H1 (cell line): ENCODE measurements at regions not wholly inside any gene's neighbourhood (a gene's known extent, or its start where the extent isn't known, plus 50 kb on each side); places are given as distances from the start of the nearest gene placed in this dataset.

Experiments used
- CHD7 ChIP-seq: fragments of 300-600 bp; sonication (generic); IDR thresholded peaks from 2 replicates; pipeline ENCODE4 v1.7.1; 2012; ENCODE audit warnings: low read length, moderate library complexity, mild to moderate bottlenecking, inconsistent platforms; ENCODE audit not compliant: insufficient replicate concordance
- CREB1 ChIP-seq: IDR thresholded peaks from 2 replicates; pipeline ENCODE4 v1.6.1; 2012; ENCODE audit warnings: inconsistent platforms
- CTCF ChIP-seq, 3 experiments: IDR thresholded peaks; 1 replicate in 2 of 3; 2 replicates in 1 of 3; pipeline versions ENCODE4 v1.5.1 to v1.6.1; 2011; ENCODE audit warnings: low read length in 3 of 3, mild to moderate bottlenecking in 3 of 3, inconsistent platforms in 2 of 3, low read depth in 1 of 3, moderate library complexity in 1 of 3; ENCODE audit not compliant: insufficient read depth in 1 of 3; ENCODE audit errors: control extremely low read depth in 1 of 3
- EGR1 ChIP-seq: IDR thresholded peaks from 2 replicates; pipeline ENCODE4 v1.6.1; 2011; ENCODE audit warnings: low read depth, low read length, borderline replicate concordance
- GTF2F1 ChIP-seq: IDR thresholded peaks from 2 replicates; pipeline ENCODE4 v1.6.1; 2012; ENCODE audit warnings: low read depth, low read length, improper control_type of control experiment, borderline replicate concordance
- JUN ChIP-seq: IDR thresholded peaks from 2 replicates; pipeline ENCODE4 v1.6.1; 2011; ENCODE audit warnings: low read depth, mild to moderate bottlenecking, improper control_type of control experiment, low read length
- KDM4A ChIP-seq: IDR thresholded peaks from one replicate; pipeline ENCODE4 v1.7.1; 2012; ENCODE audit warnings: low read depth, mild to moderate bottlenecking, moderate library complexity, low read length, inconsistent platforms; ENCODE audit not compliant: severe bottlenecking
- SIN3A ChIP-seq, 2 experiments: IDR thresholded peaks in 1 of 2; conservative IDR thresholded peaks in 1 of 2; 2 replicates each; pipeline ENCODE4 v1.6.1; 2011 to 2012; ENCODE audit warnings: low read length in 2 of 2, improper control_type of control experiment in 1 of 2, low read depth in 1 of 2, mild to moderate bottlenecking in 1 of 2
- TEAD4 ChIP-seq: IDR thresholded peaks from 2 replicates; pipeline ENCODE4 v1.6.1; 2012; ENCODE audit warnings: low read depth, low read length, inconsistent platforms, mixed read lengths
- ZNF274 ChIP-seq: IDR thresholded peaks from 2 replicates; pipeline ENCODE4 v1.7.0; 2012; ENCODE audit warnings: low read length, borderline replicate concordance; ENCODE audit errors: extremely low read depth

GRCh38 chr10:10959666-10960065 lies 58.0 kb upstream of the CELF2 start (continued):
- TF ChIP-seq CHD7, result no peak
- no peak for TF ChIP-seq JUN
- TF ChIP-seq KDM4A, result no peak
- TF ChIP-seq ZNF274, result no peak
- TF ChIP-seq TEAD4, result no peak
- no peak for TF ChIP-seq SIN3A (conservative IDR thresholded peaks at IDR 0.05 in 1 of 2, IDR thresholded peaks at IDR 0.05 in 1 of 2; ENCODE audit: low read depth in 1 of 2, low read length in 2 of 2)
- no peak for TF ChIP-seq CTCF (IDR thresholded peaks at IDR 0.05; ENCODE audit: control extremely low read depth in 1 of 3, insufficient read depth in 1 of 3, low read depth in 1 of 3, low read length in 3 of 3)
- no peak for TF ChIP-seq GTF2F1
- no peak for TF ChIP-seq EGR1
- TF ChIP-seq CREB1, result no peak
